ENCODE measurements at regions not wholly inside any gene's neighbourhood (a gene's known extent, or its start where the extent isn't known, plus 50 kb on each side); places are given as distances from the start of the nearest gene placed in this dataset.

GRCh38 chr22:19611590-19611989 lies 87.4 kb upstream of the CLDN5 start:
- H3K4me1 Mint-ChIP-seq (ENCODE audit: low read depth, unreplicated experiment) = no peaks in the 10 kb centered on the region
- BruUV-seq (replicated peaks) = no TSS peak
- no peak overlapping the region for H3K27ac Mint-ChIP-seq (ENCODE audit: unreplicated experiment)
- CTCF ChIA-PET = interaction anchor here (0.6 to 0.7 kb wide), 2 partner anchors 314 to 599 kb away, joined by 6 to 11 read pairs; no protein-coding TSS in a partner anchor
- TF ChIP-seq, protein P1, sequence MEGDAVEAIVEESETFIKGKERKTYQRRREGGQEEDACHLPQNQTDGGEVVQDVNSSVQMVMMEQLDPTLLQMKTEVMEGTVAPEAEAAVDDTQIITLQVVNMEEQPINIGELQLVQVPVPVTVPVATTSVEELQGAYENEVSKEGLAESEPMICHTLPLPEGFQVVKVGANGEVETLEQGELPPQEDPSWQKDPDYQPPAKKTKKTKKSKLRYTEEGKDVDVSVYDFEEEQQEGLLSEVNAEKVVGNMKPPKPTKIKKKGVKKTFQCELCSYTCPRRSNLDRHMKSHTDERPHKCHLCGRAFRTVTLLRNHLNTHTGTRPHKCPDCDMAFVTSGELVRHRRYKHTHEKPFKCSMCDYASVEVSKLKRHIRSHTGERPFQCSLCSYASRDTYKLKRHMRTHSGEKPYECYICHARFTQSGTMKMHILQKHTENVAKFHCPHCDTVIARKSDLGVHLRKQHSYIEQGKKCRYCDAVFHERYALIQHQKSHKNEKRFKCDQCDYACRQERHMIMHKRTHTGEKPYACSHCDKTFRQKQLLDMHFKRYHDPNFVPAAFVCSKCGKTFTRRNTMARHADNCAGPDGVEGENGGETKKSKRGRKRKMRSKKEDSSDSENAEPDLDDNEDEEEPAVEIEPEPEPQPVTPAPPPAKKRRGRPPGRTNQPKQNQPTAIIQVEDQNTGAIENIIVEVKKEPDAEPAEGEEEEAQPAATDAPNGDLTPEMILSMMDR (IDR thresholded peaks at IDR 0.05; ENCODE audit: unreplicated experiment) = no peak
- H3K9me3 Mint-ChIP-seq (ENCODE audit: low read depth, unreplicated experiment) = no peaks in the 10 kb centered on the region
- peaks cover 96% of the 10 kb centered on the region for H3K27me3 Mint-ChIP-seq (ENCODE audit: unreplicated experiment)
- DNase-seq = no peak
- no peak overlapping the region for H3K4me3 Mint-ChIP-seq (ENCODE audit: low read depth, unreplicated experiment)
- intact Hi-C loops (cut with micrococcal nuclease; ENCODE audit: unreplicated experiment) = no loop called here
- H3K36me3 Mint-ChIP-seq (ENCODE audit: insufficient read depth, unreplicated experiment) = no peaks in the 10 kb centered on the region

- TF ChIP-seq, protein P1 (IDR thresholded peaks at IDR 0.05; ENCODE audit: unreplicated experiment) = no peak
- H3K4me1 Mint-ChIP-seq (ENCODE audit: low read depth, unreplicated experiment) = no peaks in the 10 kb centered on the region
- DNase-seq = no peak
- H3K4me3 Mint-ChIP-seq (ENCODE audit: low read depth, unreplicated experiment) = no peak overlapping the region
- H3K36me3 Mint-ChIP-seq (ENCODE audit: insufficient read depth, unreplicated experiment) = no peaks in the 10 kb centered on the region
- intact Hi-C loops (cut with micrococcal nuclease; ENCODE audit: unreplicated experiment) = no loop called here
- no peak overlapping the region for H3K27ac Mint-ChIP-seq (ENCODE audit: unreplicated experiment)
- BruUV-seq (replicated peaks) = no TSS peak
- peaks cover 96% of the 10 kb centered on the region for H3K27me3 Mint-ChIP-seq (ENCODE audit: unreplicated experiment)
- CTCF ChIA-PET = no interaction called here
- H3K9me3 Mint-ChIP-seq (ENCODE audit: low read depth, unreplicated experiment) = no peaks in the 10 kb centered on the region
Measured at GRCh38 chr22:19612866-19613572, 88.8 kb upstream of the CLDN5 start.

DNA sequence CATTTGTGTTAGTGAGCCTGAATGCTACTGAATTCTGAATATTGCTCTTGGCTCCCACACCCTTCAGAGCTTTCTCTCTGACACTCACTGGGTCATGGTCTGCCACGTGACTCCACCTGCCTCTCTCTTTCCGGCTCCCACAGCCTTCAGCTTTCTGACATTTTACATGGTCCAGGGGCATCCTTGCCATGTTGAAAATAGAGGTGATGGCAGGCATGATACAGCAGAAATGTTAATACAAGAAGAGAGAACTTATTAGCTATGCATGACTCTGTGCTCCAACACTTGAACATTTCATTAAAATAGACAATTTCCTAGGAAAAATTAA lies 90.3 kb upstream of the CLDN5 start:
- no peaks in the 10 kb centered on the region for H3K9me3 Mint-ChIP-seq (ENCODE audit: low read depth, unreplicated experiment)
- no peak overlapping the region for H3K27ac Mint-ChIP-seq (ENCODE audit: unreplicated experiment)
- BruUV-seq (replicated peaks) = no TSS peak
- CTCF ChIA-PET = no interaction called here
- H3K4me3 Mint-ChIP-seq (ENCODE audit: low read depth, unreplicated experiment) = no peak overlapping the region
- intact Hi-C loops (cut with micrococcal nuclease; ENCODE audit: unreplicated experiment) = no loop called here
- H3K27me3 Mint-ChIP-seq (ENCODE audit: unreplicated experiment) = peaks cover 96% of the 10 kb centered on the region
- H3K4me1 Mint-ChIP-seq (ENCODE audit: low read depth, unreplicated experiment) = no peaks in the 10 kb centered on the region
- no peak for DNase-seq
- TF ChIP-seq, protein P1 (IDR thresholded peaks at IDR 0.05; ENCODE audit: unreplicated experiment) = no peak
- H3K36me3 Mint-ChIP-seq (ENCODE audit: insufficient read depth, unreplicated experiment) = no peaks in the 10 kb centered on the region

GRCh38 chr22:19615001-19615461 lies 90.8 kb upstream of the CLDN5 start:
- no peak for DNase-seq
- intact Hi-C loops (cut with micrococcal nuclease; ENCODE audit: unreplicated experiment) = no loop called here
- Mint-ChIP-seq H3K9me3 (ENCODE audit: low read depth, unreplicated experiment) (no peaks in the 10 kb centered on the region), H3K27ac (ENCODE audit: unreplicated experiment) (no peak overlapping the region), H3K4me1 (ENCODE audit: low read depth, unreplicated experiment) (no peaks in the 10 kb centered on the region), H3K36me3 (ENCODE audit: insufficient read depth, unreplicated experiment) (no peaks in the 10 kb centered on the region), H3K27me3 (ENCODE audit: unreplicated experiment) (peaks cover 98% of the 10 kb centered on the region), H3K4me3 (ENCODE audit: low read depth, unreplicated experiment) (no peak overlapping the region)
- BruUV-seq (replicated peaks) = no TSS peak
- TF ChIP-seq, protein P1 (IDR thresholded peaks at IDR 0.05; ENCODE audit: unreplicated experiment) = no peak
- CTCF ChIA-PET = no interaction called here

Data from Calu3 (cell line).